ENCODE measurements at regions not wholly inside any gene's neighbourhood (a gene's known extent, or its start where the extent isn't known, plus 50 kb on each side); places are given as distances from the start of the nearest gene placed in this dataset.

DNA sequence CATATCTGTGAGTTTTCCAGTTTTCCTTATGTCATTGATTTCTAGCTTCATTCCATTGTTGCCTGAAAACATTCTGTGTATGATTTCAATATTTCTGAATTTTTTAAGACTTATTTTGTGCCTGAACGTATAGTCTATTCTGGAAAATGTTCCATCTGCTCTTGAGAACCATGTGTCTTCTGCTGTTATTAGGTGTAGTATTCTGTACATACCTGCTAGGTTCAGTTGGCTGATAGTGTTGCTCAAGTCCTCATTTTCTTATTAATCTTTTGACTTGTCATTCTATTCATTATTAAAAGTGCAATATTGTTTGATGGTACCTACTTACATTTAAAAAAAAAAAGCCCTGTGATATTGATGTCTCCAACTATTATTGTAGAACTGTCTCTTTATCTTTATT lies 869.8 kb upstream of the MAN1A1 start:
- no peaks in the 10 kb centered on the region for H3K79me1 ChIP-seq (ENCODE audit: insufficient read depth, low read depth, low read length, poor library complexity, severe bottlenecking)
- no peak for DNase-seq
- no peaks in the 10 kb centered on the region for H3K27me3 Mint-ChIP-seq (ENCODE audit: low read depth)
- no peak overlapping the region for H3K18ac ChIP-seq (ENCODE audit: insufficient read length, low read depth, low read length)
- no peaks in the 10 kb centered on the region for H3K4me1 ChIP-seq (ENCODE audit: insufficient read depth, low read length)
- H3T11ph ChIP-seq (ENCODE audit: low read length), result no peak overlapping the region
- H4K5ac ChIP-seq (ENCODE audit: insufficient read length, low read depth, low read length), result no peak overlapping the region
- H3K27me3 ChIP-seq (ENCODE audit: insufficient read depth, low read length), result no peaks in the 10 kb centered on the region
- H2BK20ac ChIP-seq (ENCODE audit: low read depth, low read length, poor library complexity, severe bottlenecking), result no peak overlapping the region
- no peak overlapping the region for H3K4me3 Mint-ChIP-seq
- H3K4ac ChIP-seq (ENCODE audit: low read depth, low read length), result no peak overlapping the region
- no peak for TF ChIP-seq CTCF (conservative IDR thresholded peaks at IDR 0.05)
- no peak overlapping the region for H3K27ac Mint-ChIP-seq
- no peaks in the 10 kb centered on the region for H4K20me1 ChIP-seq (ENCODE audit: control insufficient read depth, insufficient read depth, insufficient read length)
- H3K23ac ChIP-seq (ENCODE audit: insufficient read length, low read depth, low read length), result no peak overlapping the region
- H3K4me2 ChIP-seq (ENCODE audit: insufficient read depth, insufficient read length, low read length), result no peak overlapping the region
- H3K27ac ChIP-seq (ENCODE audit: insufficient read length, low read depth, low read length), result no peak overlapping the region
- no peak overlapping the region for H2BK120ac ChIP-seq (ENCODE audit: low read depth, low read length, poor library complexity, severe bottlenecking)
- H2BK5ac ChIP-seq (ENCODE audit: insufficient read length, low read length), result no peak overlapping the region
- no peak overlapping the region for H4K8ac ChIP-seq (replicated peaks; ENCODE audit: insufficient read length, low read depth, low read length)
- WGBS (ENCODE audit: extremely low coverage, insufficient read length, low lambda C conversion rate), result no CpG with 5 or more reads among the region's 1 CpG
- H2AK5ac ChIP-seq (ENCODE audit: insufficient read length, low read length), result no peak overlapping the region
- H3K14ac ChIP-seq (ENCODE audit: insufficient read depth, low read length), result no peak overlapping the region
- H2BK15ac ChIP-seq (ENCODE audit: low read depth, low read length), result no peak overlapping the region
- no peaks in the 10 kb centered on the region for H3K9me3 Mint-ChIP-seq
- H3K23me2 ChIP-seq (ENCODE audit: insufficient read length, low read depth, low read length, poor library complexity, severe bottlenecking), result no peaks in the 10 kb centered on the region
- no peak overlapping the region for H3K56ac ChIP-seq (ENCODE audit: insufficient read length, low read depth, low read length)
- H3K36me3 Mint-ChIP-seq (ENCODE audit: insufficient read depth in 1 of 3, low read depth in 3 of 3), result no peaks in the 10 kb centered on the region
- no peaks in the 10 kb centered on the region for H3K79me2 ChIP-seq (ENCODE audit: insufficient read depth, low read length)
- no peak overlapping the region for H2AFZ ChIP-seq (ENCODE audit: low read length)
- H3K9me3 ChIP-seq (ENCODE audit: control insufficient read depth, low read depth, low read length), result no peaks in the 10 kb centered on the region
- no peak overlapping the region for H3K9ac ChIP-seq (ENCODE audit: extremely low read depth, insufficient read length, low read length)
- H4K91ac ChIP-seq (ENCODE audit: insufficient read length, low read depth, low read length), result no peak overlapping the region
- H3K4me1 Mint-ChIP-seq, result no peaks in the 10 kb centered on the region
- no peak overlapping the region for H2BK12ac ChIP-seq (ENCODE audit: insufficient read length, low read depth, low read length)

All from H9 (cell line).